ENCODE measurements at regions not wholly inside any gene's neighbourhood (a gene's known extent, or its start where the extent isn't known, plus 50 kb on each side); places are given as distances from the start of the nearest gene placed in this dataset.

GRCh38 chr1:112251766-112252506 is 144.1 kb upstream of the CTTNBP2NL start:
- no peak overlapping the region for H3K27ac Mint-ChIP-seq
- no peaks in the 10 kb centered on the region for H3K9me3 Mint-ChIP-seq
- no peak overlapping the region for H3K4me3 Mint-ChIP-seq
- H3K36me3 Mint-ChIP-seq = no peaks in the 10 kb centered on the region
- no peaks in the 10 kb centered on the region for H3K4me1 Mint-ChIP-seq
- no peak for DNase-seq
- no peak for ATAC-seq (replicated peaks)
- H3K27me3 Mint-ChIP-seq = peaks cover 15 to 37% of the 10 kb centered on the region in 2 donors

GRCh38 chr1:112253366-112253765 is 142.6 kb upstream of the CTTNBP2NL start:
- Mint-ChIP-seq H3K4me1 (no peaks in the 10 kb centered on the region), H3K36me3 (no peaks in the 10 kb centered on the region), H3K4me3 (no peak overlapping the region), H3K9me3 (no peaks in the 10 kb centered on the region), H3K27ac (no peak overlapping the region), H3K27me3 (peaks cover 15 to 34% of the 10 kb centered on the region in 2 donors)
- DNase-seq (no peak), ATAC-seq (replicated peaks) (no peak)

GRCh38 chr1:112255080-112255479 is 140.9 kb upstream of the CTTNBP2NL start:
- Mint-ChIP-seq H3K36me3 (no peaks in the 10 kb centered on the region), H3K27ac (no peak overlapping the region), H3K27me3 (peaks cover 20 to 24% of the 10 kb centered on the region in 2 donors), H3K4me1 (no peaks in the 10 kb centered on the region), H3K4me3 (no peak overlapping the region), H3K9me3 (no peaks in the 10 kb centered on the region)
- no peak for ATAC-seq (replicated peaks)
- DNase-seq = no peak

- DNase-seq = no peak
- no peak overlapping the region for H3K27ac Mint-ChIP-seq
Measured at GRCh38 chr1:112256411-112256810, 139.6 kb upstream of the CTTNBP2NL start.

GRCh38 chr1:112257043-112257835 is 138.8 kb upstream of the CTTNBP2NL start:
- Mint-ChIP-seq H3K4me3 (no peak overlapping the region), H3K4me1 (no peaks in the 10 kb centered on the region)

More at GRCh38 chr1:112256411-112256810, 139.6 kb upstream of the CTTNBP2NL start:
- Mint-ChIP-seq H3K4me3 (no peak overlapping the region), H3K4me1 (no peaks in the 10 kb centered on the region), H3K9me3 (no peaks in the 10 kb centered on the region), H3K27me3 (peaks cover 20 to 28% of the 10 kb centered on the region in 2 donors), H3K36me3 (no peaks in the 10 kb centered on the region)
- ATAC-seq (replicated peaks) = no peak

GRCh38 chr1:112260699-112261098 is 135.3 kb upstream of the CTTNBP2NL start:
- Mint-ChIP-seq H3K27me3 (peaks cover 9 to 13% of the 10 kb centered on the region in 2 donors), H3K36me3 (no peaks in the 10 kb centered on the region)
- ATAC-seq (replicated peaks) = no peak

More at GRCh38 chr1:112257043-112257835, 138.8 kb upstream of the CTTNBP2NL start:
- Mint-ChIP-seq H3K36me3 (no peaks in the 10 kb centered on the region), H3K9me3 (no peaks in the 10 kb centered on the region), H3K27me3 (peaks cover 22% of the 10 kb centered on the region in 2 donors), H3K27ac (no peak overlapping the region)
- DNase-seq (no peak), ATAC-seq (replicated peaks) (no peak)

GRCh38 chr1:112262316-112262715 is 133.7 kb upstream of the CTTNBP2NL start:
- Mint-ChIP-seq H3K4me1 (no peaks in the 10 kb centered on the region), H3K27me3 (peaks cover 13 to 19% of the 10 kb centered on the region in 2 donors), H3K27ac (no peak overlapping the region), H3K4me3 (no peak overlapping the region), H3K9me3 (no peaks in the 10 kb centered on the region), H3K36me3 (no peaks in the 10 kb centered on the region)
- DNase-seq = no peak
- ATAC-seq (replicated peaks) = no peak

More at GRCh38 chr1:112260699-112261098, 135.3 kb upstream of the CTTNBP2NL start:
- DNase-seq = no peak
- no peaks in the 10 kb centered on the region for H3K9me3 Mint-ChIP-seq
- H3K4me1 Mint-ChIP-seq = no peaks in the 10 kb centered on the region
- H3K27ac Mint-ChIP-seq = no peak overlapping the region
- H3K4me3 Mint-ChIP-seq = no peak overlapping the region

- no peak overlapping the region for H3K4me3 Mint-ChIP-seq
- no peak for DNase-seq
- no peak for ATAC-seq (replicated peaks)
Measured at GRCh38 chr1:112263042-112263441, 133.0 kb upstream of the CTTNBP2NL start.

GRCh38 chr1:112263453-112263852 is 132.6 kb upstream of the CTTNBP2NL start:
- no peak for ATAC-seq (replicated peaks)
- H3K4me1 Mint-ChIP-seq = no peaks in the 10 kb centered on the region
- no peaks in the 10 kb centered on the region for H3K9me3 Mint-ChIP-seq
- H3K27me3 Mint-ChIP-seq = peaks cover 14 to 19% of the 10 kb centered on the region in 2 donors
- H3K4me3 Mint-ChIP-seq = no peak overlapping the region
- no peaks in the 10 kb centered on the region for H3K36me3 Mint-ChIP-seq
- no peak for DNase-seq
- H3K27ac Mint-ChIP-seq = no peak overlapping the region

More at GRCh38 chr1:112263042-112263441, 133.0 kb upstream of the CTTNBP2NL start:
- no peaks in the 10 kb centered on the region for H3K9me3 Mint-ChIP-seq
- H3K36me3 Mint-ChIP-seq = no peaks in the 10 kb centered on the region
- H3K4me1 Mint-ChIP-seq = no peaks in the 10 kb centered on the region
- peaks cover 13 to 19% of the 10 kb centered on the region in 2 donors for H3K27me3 Mint-ChIP-seq
- H3K27ac Mint-ChIP-seq = no peak overlapping the region

GRCh38 chr1:112264010-112264409 is 132.0 kb upstream of the CTTNBP2NL start:
- DNase-seq (no peak), ATAC-seq (replicated peaks) (no peak)
- H3K27me3 Mint-ChIP-seq = peaks cover 11 to 19% of the 10 kb centered on the region in 2 donors
- no peaks in the 10 kb centered on the region for H3K36me3 Mint-ChIP-seq
- H3K9me3 Mint-ChIP-seq = no peaks in the 10 kb centered on the region
- no peak overlapping the region for H3K4me3 Mint-ChIP-seq
- no peak overlapping the region for H3K27ac Mint-ChIP-seq
- H3K4me1 Mint-ChIP-seq = no peaks in the 10 kb centered on the region

- ATAC-seq (replicated peaks) (no peak), DNase-seq (no peak)
- H3K4me1 Mint-ChIP-seq = no peaks in the 10 kb centered on the region
- no peak overlapping the region for H3K4me3 Mint-ChIP-seq
- H3K27ac Mint-ChIP-seq = no peak overlapping the region
- H3K9me3 Mint-ChIP-seq = no peaks in the 10 kb centered on the region
- peaks cover 11 to 19% of the 10 kb centered on the region in 2 donors for H3K27me3 Mint-ChIP-seq
- no peaks in the 10 kb centered on the region for H3K36me3 Mint-ChIP-seq
Measured at GRCh38 chr1:112264553-112264952, 131.5 kb upstream of the CTTNBP2NL start.

- H3K27me3 Mint-ChIP-seq = peaks cover 13 to 14% of the 10 kb centered on the region in 2 donors
- H3K27ac Mint-ChIP-seq = no peak overlapping the region
- H3K9me3 Mint-ChIP-seq = peaks cover 2 to 5% of the 10 kb centered on the region in 2 donors
- DNase-seq (no peak), ATAC-seq (replicated peaks) (no peak)
- H3K4me3 Mint-ChIP-seq = no peak overlapping the region
- no peaks in the 10 kb centered on the region for H3K36me3 Mint-ChIP-seq
- no peaks in the 10 kb centered on the region for H3K4me1 Mint-ChIP-seq
Measured at GRCh38 chr1:112265931-112266330, 130.1 kb upstream of the CTTNBP2NL start.

- Mint-ChIP-seq H3K4me1 (no peaks in the 10 kb centered on the region), H3K4me3 (no peak overlapping the region)
- ATAC-seq (replicated peaks) = no peak
Measured at GRCh38 chr1:112267206-112267605, 128.8 kb upstream of the CTTNBP2NL start.

GRCh38 chr1:112267929-112268328 is 128.1 kb upstream of the CTTNBP2NL start:
- Mint-ChIP-seq H3K9me3 (peaks cover 5 to 11% of the 10 kb centered on the region in 2 donors), H3K4me1 (no peaks in the 10 kb centered on the region), H3K36me3 (no peaks in the 10 kb centered on the region), H3K4me3 (no peak overlapping the region), H3K27me3 (peaks cover 18 to 21% of the 10 kb centered on the region in 2 donors), H3K27ac (no peak overlapping the region)
- no peak for ATAC-seq (replicated peaks)
- DNase-seq = no peak

More at GRCh38 chr1:112267206-112267605, 128.8 kb upstream of the CTTNBP2NL start:
- H3K36me3 Mint-ChIP-seq = no peaks in the 10 kb centered on the region
- no peak for DNase-seq
- H3K27me3 Mint-ChIP-seq = peaks cover 16 to 21% of the 10 kb centered on the region in 2 donors
- no peak overlapping the region for H3K27ac Mint-ChIP-seq
- peaks cover 5 to 11% of the 10 kb centered on the region in 2 donors for H3K9me3 Mint-ChIP-seq

Data from stimulated activated naive B cell treated with anti-CD40 and anti-IgM and Interleukin-4, amounts not matched to agents 10 μg/mL and 1 μg/mL and 100 μg/mL, for 72 hours (primary cell).